GM18519 (cell line): ENCODE measurements at regions not wholly inside any gene's neighbourhood (a gene's known extent, or its start where the extent isn't known, plus 50 kb on each side); places are given as distances from the start of the nearest gene placed in this dataset.
"Not testable (repeated sequence)": the region's sequence is repeated elsewhere in the genome, so short reads cannot be mapped to it uniquely, and the experiment has no call there.

ENCODE experiments used
- ATAC-seq: cut with Tn5 transposase; IDR thresholded peaks from one replicate; pipeline ENCODE4 v1.9.1; 2021; ENCODE audit warnings: mild to moderate bottlenecking, moderate library complexity; ENCODE audit not compliant: unreplicated experiment, low FRiP score

- ATAC-seq: not testable (repeated sequence)
These were observed 615.1 kb downstream of the CETN3 start for GRCh38 chr5:89794504-89794903.

GRCh38 chr5:89779734-89780133, 629.8 kb downstream of the CETN3 start:
- not testable (repeated sequence) for ATAC-seq

- ATAC-seq: no peak
These were observed 631.8 kb downstream of the CETN3 start for GRCh38 chr5:89777758-89778157.

GRCh38 chr5:89769975-89770374, 639.6 kb downstream of the CETN3 start:
- ATAC-seq: no peak

- ATAC-seq: no peak
These were observed 649.8 kb downstream of the CETN3 start for GRCh38 chr5:89759802-89760201.

- ATAC-seq: no peak
These were observed 651.4 kb downstream of the CETN3 start for GRCh38 chr5:89758146-89758545.

- no peak for ATAC-seq
These were observed 652.6 kb downstream of the CETN3 start for GRCh38 chr5:89756955-89757354.

- no peak for ATAC-seq
These were observed 654.5 kb downstream of the CETN3 start for GRCh38 chr5:89755024-89755423.

- ATAC-seq: no peak
These were observed 674.5 kb downstream of the CETN3 start for GRCh38 chr5:89735082-89735481.

- ATAC-seq: no peak
These were observed 675.8 kb downstream of the CETN3 start for GRCh38 chr5:89733772-89734171.

- no peak for ATAC-seq
These were observed 679.8 kb downstream of the CETN3 start for GRCh38 chr5:89729623-89730301.

- no peak for ATAC-seq
These were observed 680.8 kb downstream of the CETN3 start for GRCh38 chr5:89728750-89729149.

- ATAC-seq: no peak
These were observed 681.4 kb downstream of the CETN3 start for GRCh38 chr5:89728134-89728533.

GRCh38 chr5:89724379-89725095, 685.0 kb downstream of the CETN3 start:
- ATAC-seq: no peak

GRCh38 chr5:89723907-89724306, 685.6 kb downstream of the CETN3 start:
- no peak for ATAC-seq

GRCh38 chr5:89722538-89722937, 687.0 kb downstream of the CETN3 start:
- ATAC-seq: no peak

- no peak for ATAC-seq
These were observed 687.6 kb downstream of the CETN3 start for GRCh38 chr5:89721931-89722330.

- ATAC-seq: no peak
These were observed 688.2 kb downstream of the CETN3 start for GRCh38 chr5:89721353-89721752.

GRCh38 chr5:89712134-89712700, 697.3 kb downstream of the CETN3 start:
- no peak for ATAC-seq

- no peak for ATAC-seq
These were observed 698.0 kb downstream of the CETN3 start for GRCh38 chr5:89711526-89711925.

GRCh38 chr5:89710006-89710405, 699.5 kb downstream of the CETN3 start:
- ATAC-seq: no peak

GRCh38 chr5:89707891-89708290, 701.7 kb downstream of the CETN3 start:
- ATAC-seq: no peak
